ENCODE measurements at regions not wholly inside any gene's neighbourhood (a gene's known extent, or its start where the extent isn't known, plus 50 kb on each side); places are given as distances from the start of the nearest gene placed in this dataset.

- TF ChIP-seq, protein P1, sequence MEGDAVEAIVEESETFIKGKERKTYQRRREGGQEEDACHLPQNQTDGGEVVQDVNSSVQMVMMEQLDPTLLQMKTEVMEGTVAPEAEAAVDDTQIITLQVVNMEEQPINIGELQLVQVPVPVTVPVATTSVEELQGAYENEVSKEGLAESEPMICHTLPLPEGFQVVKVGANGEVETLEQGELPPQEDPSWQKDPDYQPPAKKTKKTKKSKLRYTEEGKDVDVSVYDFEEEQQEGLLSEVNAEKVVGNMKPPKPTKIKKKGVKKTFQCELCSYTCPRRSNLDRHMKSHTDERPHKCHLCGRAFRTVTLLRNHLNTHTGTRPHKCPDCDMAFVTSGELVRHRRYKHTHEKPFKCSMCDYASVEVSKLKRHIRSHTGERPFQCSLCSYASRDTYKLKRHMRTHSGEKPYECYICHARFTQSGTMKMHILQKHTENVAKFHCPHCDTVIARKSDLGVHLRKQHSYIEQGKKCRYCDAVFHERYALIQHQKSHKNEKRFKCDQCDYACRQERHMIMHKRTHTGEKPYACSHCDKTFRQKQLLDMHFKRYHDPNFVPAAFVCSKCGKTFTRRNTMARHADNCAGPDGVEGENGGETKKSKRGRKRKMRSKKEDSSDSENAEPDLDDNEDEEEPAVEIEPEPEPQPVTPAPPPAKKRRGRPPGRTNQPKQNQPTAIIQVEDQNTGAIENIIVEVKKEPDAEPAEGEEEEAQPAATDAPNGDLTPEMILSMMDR (IDR thresholded peaks at IDR 0.05), result no peak
- TF ChIP-seq POLR2A (IDR thresholded peaks at IDR 0.05), result no peak
Measured at GRCh38 chr5:125967576-125967975, 455.6 kb upstream of the GRAMD2B start.
